Heart right ventricle (tissue), 16 donors: ENCODE measurements at regions not wholly inside any gene's neighbourhood (a gene's known extent, or its start where the extent isn't known, plus 50 kb on each side); places are given as distances from the start of the nearest gene placed in this dataset.
"Not testable (repeated sequence)": the region's sequence is repeated elsewhere in the genome, so short reads cannot be mapped to it uniquely, and the experiment has no call there.

ENCODE experiments used
- ATAC-seq, 8 donors: fragments of 200-7000 bp; cut with Tn5 transposase; one replicate each; pipeline ENCODE4 v1.9.1; 2020; ENCODE audit warnings: mild to moderate bottlenecking in 8 of 8, moderate library complexity in 8 of 8, moderate number of reproducible peaks in 1 of 8
- DNase-seq, 2 donors: peaks; one replicate each; pipeline ENCODE4 v3.0.0-alpha.2; 2020
- H3K27ac ChIP-seq, 10 donors: fragments of 200-600 bp; sonication (generic) in 2 of 10; one replicate each; pipeline versions ENCODE4 v1.5.0 to v1.8.0; 2020 to 2022; ENCODE audit warnings: mild to moderate bottlenecking in 3 of 10
- H3K27me3 ChIP-seq, 7 donors: fragments of 200-600 bp; one replicate each; pipeline ENCODE4 v1.8.0; 2021 to 2022; ENCODE audit warnings: mild to moderate bottlenecking in 2 of 7
- H3K36me3 ChIP-seq, 9 donors: fragments of 200-600 bp; sonication (generic) in 1 of 9; one replicate each; pipeline versions ENCODE4 v1.5.0 to v1.8.0; 2020 to 2022; ENCODE audit warnings: mild to moderate bottlenecking in 2 of 9
- H3K4me1 ChIP-seq, 9 donors: fragments of 200-600 bp; sonication (generic) in 1 of 9; one replicate each; pipeline versions ENCODE4 v1.5.0 to v1.8.0; 2020 to 2022; ENCODE audit warnings: mild to moderate bottlenecking in 4 of 9
- H3K4me3 ChIP-seq, 10 donors: fragments of 200-600 bp; sonication (generic) in 2 of 10; one replicate each; pipeline versions ENCODE4 v1.5.0 to v1.8.0; 2020 to 2022; ENCODE audit warnings: mild to moderate bottlenecking in 7 of 10, moderate library complexity in 2 of 10
- H3K9me3 ChIP-seq, 11 donors: fragments of 200-600 bp in 10 of 11; sonication (generic) in 2 of 11; one replicate each; pipeline versions ENCODE4 v1.5.0 to v1.8.0; 2013 to 2022; ENCODE audit warnings: mild to moderate bottlenecking in 2 of 11, control low read depth in 1 of 11, moderate library complexity in 1 of 11
- WGBS, 2 donors: extraction: QIAGEN DNeasy Blood & Tissue Kit; methylation state at CpG; one replicate each; pipeline ENCODE4 v1.1.7; 2013; ENCODE audit warnings: inconsistent platforms in 1 of 2; 5-methylcytosine and 5-hydroxymethylcytosine counted together
- intact Hi-C, 10 donors: fragments of 100-400 bp; cut with DNase I; formaldehyde crosslinking; loops; one replicate each; pipeline versions ENCODE4 v1.11.1 to v1.14.2; 2022
- TF ChIP-seq, protein P1 (sequence below), 9 donors: fragments of 200-600 bp; sonication (generic) in 2 of 9; IDR thresholded peaks; one replicate each; pipeline versions ENCODE4 v1.5.0 to v1.8.0; 2021 to 2022; ENCODE audit warnings: antibody characterized with exemption in 9 of 9, mild to moderate bottlenecking in 5 of 9, moderate library complexity in 1 of 9
- donor health status: Arrhythmogenic right ventricular cardiomyopathy.
- donor health status: ischemic (EF 13 %, LVEDD 7.1; RV severe dilation, severe dysfunction).
- donor health status: healthy with polysubstance abuse.
- donor health status: DM: no; HTN: yes; CAD: no.
- donor health status: DM: no; HTN: no; CAD: no.
- donor health status: ischemic (EF 25% LVEDD 6.9; RV normal size, moderate dysfunction).
- donor health status: ischemic (EF 25% LVEDD 5.7; RV mildly dilated, moderate dysfunction).
- donor health status: healthy.
- donor health status: DM: yes; HTN: yes; CAD: no.
- donor health status: Ischemic cardiomyopathy.
- donor health status: ischemic (EF 35%, LVEDD 5.7; RV mildly dilated, moderate dysfunction).
- donor health status: nonischemic (EF 11% LVEDD 7.7; RV severe dilation, severe dysfunction).
- donor health status: DM: yes; HTN: yes; CAD: no.
- donor health status: PGD.
- donor health status: ischemic (EF 29% LVEDD 5.4; RV normal size, mild dysfunction).
- donor health status: nonischemic (EF 23%, LVEDD 6.1; RV moderate dilation, normal function).

- H3K36me3 ChIP-seq, intact Hi-C loops, H3K9me3 ChIP-seq, H3K4me1 ChIP-seq, H3K27me3 ChIP-seq, H3K27ac ChIP-seq: not testable (repeated sequence)
- peak; percentile 11 for DNase-seq
- H3K4me3 ChIP-seq = peak overlapping the region in 7 of 10 donors; percentile 17 to 49 (median 39)
- TF ChIP-seq, protein P1, sequence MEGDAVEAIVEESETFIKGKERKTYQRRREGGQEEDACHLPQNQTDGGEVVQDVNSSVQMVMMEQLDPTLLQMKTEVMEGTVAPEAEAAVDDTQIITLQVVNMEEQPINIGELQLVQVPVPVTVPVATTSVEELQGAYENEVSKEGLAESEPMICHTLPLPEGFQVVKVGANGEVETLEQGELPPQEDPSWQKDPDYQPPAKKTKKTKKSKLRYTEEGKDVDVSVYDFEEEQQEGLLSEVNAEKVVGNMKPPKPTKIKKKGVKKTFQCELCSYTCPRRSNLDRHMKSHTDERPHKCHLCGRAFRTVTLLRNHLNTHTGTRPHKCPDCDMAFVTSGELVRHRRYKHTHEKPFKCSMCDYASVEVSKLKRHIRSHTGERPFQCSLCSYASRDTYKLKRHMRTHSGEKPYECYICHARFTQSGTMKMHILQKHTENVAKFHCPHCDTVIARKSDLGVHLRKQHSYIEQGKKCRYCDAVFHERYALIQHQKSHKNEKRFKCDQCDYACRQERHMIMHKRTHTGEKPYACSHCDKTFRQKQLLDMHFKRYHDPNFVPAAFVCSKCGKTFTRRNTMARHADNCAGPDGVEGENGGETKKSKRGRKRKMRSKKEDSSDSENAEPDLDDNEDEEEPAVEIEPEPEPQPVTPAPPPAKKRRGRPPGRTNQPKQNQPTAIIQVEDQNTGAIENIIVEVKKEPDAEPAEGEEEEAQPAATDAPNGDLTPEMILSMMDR (IDR thresholded peaks at IDR 0.05) = peak; percentile 20 to 57 (median 40)
- ATAC-seq = peak; percentile 81 to 95 (median 90)
- WGBS, 2 donors = 0% methylated on average over 17 to 20 of the region's 38 CpGs
Measured at GRCh38 chr1:143884532-143884931, 87.3 kb downstream of the FAM72C start.

GRCh38 chr1:143879757-143880536 lies 91.8 kb downstream of the FAM72C start:
- peak overlapping the region in 1 of 10 donors; percentile 50 for H3K27ac ChIP-seq
- DNase-seq, H3K4me1 ChIP-seq, H3K4me3 ChIP-seq, H3K9me3 ChIP-seq, H3K27me3 ChIP-seq, intact Hi-C loops, H3K36me3 ChIP-seq: not testable (repeated sequence)
- peak; percentile 54 to 90 (median 68) for ATAC-seq
- 68 to 71% methylated on average over 2 of the region's 4 CpGs for WGBS, 2 donors

GRCh38 chr1:143875947-143876346 lies 95.8 kb downstream of the FAM72C start:
- H3K4me1 ChIP-seq, H3K36me3 ChIP-seq, H3K9me3 ChIP-seq, H3K27me3 ChIP-seq, H3K4me3 ChIP-seq, DNase-seq, ATAC-seq, H3K27ac ChIP-seq, intact Hi-C loops: not testable (repeated sequence)
- WGBS, 2 donors = 60 to 100% methylated on average over 1 of the region's 5 CpGs

DNA sequence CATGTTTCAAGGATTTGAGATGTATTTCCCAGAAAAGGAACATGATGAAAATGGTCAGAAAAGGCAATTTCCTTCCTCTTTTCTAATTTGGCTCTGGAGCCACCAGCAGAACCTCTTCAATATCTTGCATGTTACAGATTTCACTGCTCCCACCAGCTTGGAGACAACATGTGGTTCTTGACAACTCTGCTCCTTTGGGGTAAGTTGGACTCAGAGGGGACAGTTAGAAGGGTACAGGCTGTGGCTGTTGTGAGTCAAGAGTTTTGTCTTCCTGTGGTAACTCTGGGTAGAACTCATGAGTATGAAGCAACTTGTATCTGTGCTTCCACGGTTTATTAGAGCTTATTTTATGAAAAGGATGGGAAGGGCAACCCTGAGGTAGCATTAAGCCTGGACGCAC lies 97.2 kb downstream of the FAM72C start:
- not testable (repeated sequence) for H3K4me3 ChIP-seq

DNA sequence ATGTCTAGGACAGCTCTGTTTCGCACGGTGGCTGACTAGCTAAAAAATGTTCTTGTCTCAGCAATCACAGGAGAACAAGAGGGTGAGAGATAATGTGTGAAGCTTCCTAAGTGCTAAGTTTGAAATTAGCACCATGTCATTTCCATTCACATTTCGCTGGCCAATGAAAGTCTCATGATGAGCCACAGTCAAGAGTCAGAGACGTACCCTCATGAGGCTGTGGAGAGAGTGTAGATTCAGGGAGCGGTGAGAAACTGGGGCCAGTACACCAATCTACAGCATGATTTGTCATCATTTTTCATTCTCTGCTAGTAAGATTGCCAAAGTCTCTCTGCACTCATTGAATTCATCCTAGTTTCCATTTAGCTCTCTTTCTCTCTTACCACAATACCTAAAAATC lies 98.1 kb downstream of the FAM72C start:
- WGBS, 2 donors = 64 to 75% methylated on average over 3 to 4 of the region's 5 CpGs
- H3K4me1 ChIP-seq, ATAC-seq, H3K27ac ChIP-seq, H3K27me3 ChIP-seq, intact Hi-C loops, H3K36me3 ChIP-seq, DNase-seq, H3K9me3 ChIP-seq, H3K4me3 ChIP-seq: not testable (repeated sequence)

More for the DNA sequence above, 97.2 kb downstream of the FAM72C start:
- H3K4me1 ChIP-seq, H3K27me3 ChIP-seq, DNase-seq, H3K9me3 ChIP-seq, H3K27ac ChIP-seq, ATAC-seq, intact Hi-C loops, H3K36me3 ChIP-seq: not testable (repeated sequence)
- 63 to 83% methylated on average over 1 to 2 of the region's 2 CpGs for WGBS, 2 donors

GRCh38 chr1:143870388-143870787 lies 101.4 kb downstream of the FAM72C start:
- H3K27ac ChIP-seq, H3K9me3 ChIP-seq, H3K4me1 ChIP-seq, ATAC-seq, H3K36me3 ChIP-seq, intact Hi-C loops, H3K27me3 ChIP-seq, H3K4me3 ChIP-seq, DNase-seq: not testable (repeated sequence)
- 17% methylated on average over 1 of the region's 1 CpG; no CpG with 5 or more reads in 1 of the 2 donors for WGBS, 2 donors

DNA sequence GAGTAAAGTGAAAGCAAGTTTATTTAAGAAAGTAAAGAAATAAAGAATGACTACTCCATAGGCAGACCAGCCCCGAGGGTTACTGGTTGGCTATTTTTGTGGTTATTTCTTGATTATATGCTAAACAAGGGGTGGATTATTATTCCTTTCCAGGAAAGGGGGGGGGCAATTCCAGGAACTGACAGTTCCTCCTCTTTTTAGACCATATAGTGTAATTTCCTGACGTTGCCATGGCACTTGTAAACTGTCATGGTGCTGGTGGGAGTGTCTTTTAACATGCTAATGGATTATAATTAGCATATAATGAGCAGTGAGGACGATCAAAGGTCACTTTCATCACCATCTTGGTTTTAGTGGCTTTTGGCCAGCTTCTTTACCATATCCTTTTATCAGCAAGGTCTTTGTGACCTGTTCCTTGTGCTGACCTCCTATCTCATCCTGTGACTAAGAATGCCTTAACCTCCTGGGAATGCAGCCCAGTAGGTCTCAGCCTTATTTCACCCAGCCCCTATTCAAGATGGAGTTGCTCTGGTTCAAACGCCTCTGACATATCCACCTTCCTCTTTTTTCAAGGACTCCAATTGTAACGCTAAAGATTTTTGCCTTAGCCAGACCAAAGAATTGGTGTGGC lies 104.1 kb downstream of the FAM72C start:
- H3K4me1 ChIP-seq, H3K36me3 ChIP-seq, H3K9me3 ChIP-seq, H3K4me3 ChIP-seq, intact Hi-C loops, H3K27ac ChIP-seq, H3K27me3 ChIP-seq: not testable (repeated sequence)
- 10 to 28% methylated on average over 3 of the region's 5 CpGs for WGBS, 2 donors
- ATAC-seq = peak in 1 of 8 donors; percentile 34
- peak in 1 of 2 donors; percentile 9 for DNase-seq

- H3K27me3 ChIP-seq, ATAC-seq, H3K36me3 ChIP-seq, H3K27ac ChIP-seq, H3K4me3 ChIP-seq, H3K9me3 ChIP-seq, DNase-seq, H3K4me1 ChIP-seq, intact Hi-C loops: not testable (repeated sequence)
- WGBS, 2 donors = 32 to 50% methylated on average over 1 of the region's 1 CpG
Measured at GRCh38 chr1:143863901-143864520, 107.8 kb downstream of the FAM72C start.

DNA sequence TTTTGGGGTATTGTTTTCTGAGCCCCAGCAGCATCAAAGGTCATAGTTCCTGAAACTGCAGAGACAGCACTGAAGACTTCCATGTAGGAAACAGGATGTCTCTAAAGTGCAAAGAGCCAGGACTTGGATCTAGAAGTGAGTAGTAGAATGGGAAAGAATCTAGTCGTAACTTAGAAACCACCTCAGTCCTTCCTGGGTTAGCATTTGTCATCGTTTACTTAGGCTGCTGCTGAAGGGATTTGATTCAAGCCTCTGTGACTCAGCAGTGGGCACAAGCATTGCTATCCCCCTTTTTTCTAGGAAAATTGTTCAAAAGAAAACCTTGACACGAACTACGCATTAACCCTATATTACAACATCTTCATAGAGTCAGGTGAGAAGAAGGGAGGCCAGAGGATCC lies 109.1 kb downstream of the FAM72C start:
- intact Hi-C loops, H3K4me3 ChIP-seq, H3K36me3 ChIP-seq, ATAC-seq, H3K27me3 ChIP-seq, H3K27ac ChIP-seq, H3K9me3 ChIP-seq, DNase-seq, H3K4me1 ChIP-seq: not testable (repeated sequence)
- WGBS, 2 donors = 81 to 84% methylated on average over 3 of the region's 4 CpGs

- intact Hi-C loops, ATAC-seq, H3K4me3 ChIP-seq, H3K27me3 ChIP-seq, H3K36me3 ChIP-seq, H3K9me3 ChIP-seq, DNase-seq, H3K4me1 ChIP-seq: not testable (repeated sequence)
- no CpG with 5 or more reads among the region's 1 CpG for WGBS, 2 donors
- H3K27ac ChIP-seq = peak overlapping the region in 1 of 10 donors; percentile 53
Measured at GRCh38 chr1:143861306-143861705, 110.5 kb downstream of the FAM72C start.
